Islet precursor cell (in vitro differentiated cells): ENCODE measurements at regions not wholly inside any gene's neighbourhood (a gene's known extent, or its start where the extent isn't known, plus 50 kb on each side); places are given as distances from the start of the nearest gene placed in this dataset.
A peak's percentile ranks its signal among the peaks of the same experiment; 100 is the strongest.
"Not testable (repeated sequence)": the region's sequence is repeated elsewhere in the genome, so short reads cannot be mapped to it uniquely, and the experiment has no call there.

Experiments used
- DNase-seq: peaks from one replicate; pipeline ENCODE4 v3.0.0-alpha.2; 2018

GRCh38 chr10:130926442-130926841 lies 385.1 kb downstream of the TCERG1L start:
- DNase-seq, result no peak

GRCh38 chr10:130927157-130927556 lies 384.4 kb downstream of the TCERG1L start:
- peak; percentile 10 for DNase-seq

- DNase-seq, result peak; percentile 13
Observed at GRCh38 chr10:130928306-130928705, 383.2 kb downstream of the TCERG1L start.

- peak; percentile 71 for DNase-seq
Observed at GRCh38 chr10:130929422-130930325, 381.8 kb downstream of the TCERG1L start.

GRCh38 chr10:130930821-130931220 lies 380.7 kb downstream of the TCERG1L start:
- DNase-seq, result peak; percentile 25

- peak; percentile 31 for DNase-seq
Observed at GRCh38 chr10:130931256-130931655, 380.3 kb downstream of the TCERG1L start.

GRCh38 chr10:130932326-130933007 lies 379.1 kb downstream of the TCERG1L start:
- DNase-seq, result peak; percentile 50

GRCh38 chr10:130933008-130933390 lies 378.5 kb downstream of the TCERG1L start:
- DNase-seq, result peak; percentile 21

- DNase-seq, result peak; percentile 99
Observed at GRCh38 chr10:130934293-130935127, 377.0 kb downstream of the TCERG1L start.

- peak; percentile 90 for DNase-seq
Observed at GRCh38 chr10:130935128-130935439, 376.4 kb downstream of the TCERG1L start.

- peak; percentile 55 for DNase-seq
Observed at GRCh38 chr10:130935897-130936550, 375.5 kb downstream of the TCERG1L start.

GRCh38 chr10:130936851-130937250 lies 374.7 kb downstream of the TCERG1L start:
- DNase-seq, result no peak

- no peak for DNase-seq
Observed at GRCh38 chr10:130938051-130938450, 373.5 kb downstream of the TCERG1L start.

- DNase-seq, result not testable (repeated sequence)
Observed at GRCh38 chr10:130938891-130939290, 372.6 kb downstream of the TCERG1L start.

GRCh38 chr10:130941886-130942285 lies 369.6 kb downstream of the TCERG1L start:
- DNase-seq, result no peak

- no peak for DNase-seq
Observed at GRCh38 chr10:130952086-130952485, 359.4 kb downstream of the TCERG1L start.

- peak; percentile 26 for DNase-seq
Observed at GRCh38 chr10:130954326-130954905, 357.1 kb downstream of the TCERG1L start.

- peak; percentile 49 for DNase-seq
Observed at GRCh38 chr10:130956251-130956650, 355.3 kb downstream of the TCERG1L start.

- DNase-seq, result peak; percentile 18
Observed at GRCh38 chr10:130957423-130957822, 354.1 kb downstream of the TCERG1L start.

GRCh38 chr10:130958003-130958402 lies 353.5 kb downstream of the TCERG1L start:
- peak; percentile 25 for DNase-seq

- DNase-seq, result peak; percentile 20
Observed at GRCh38 chr10:130958981-130959751, 352.4 kb downstream of the TCERG1L start.
